ENCODE measurements at regions not wholly inside any gene's neighbourhood (a gene's known extent, or its start where the extent isn't known, plus 50 kb on each side); places are given as distances from the start of the nearest gene placed in this dataset.

- TF ChIP-seq, protein P1, sequence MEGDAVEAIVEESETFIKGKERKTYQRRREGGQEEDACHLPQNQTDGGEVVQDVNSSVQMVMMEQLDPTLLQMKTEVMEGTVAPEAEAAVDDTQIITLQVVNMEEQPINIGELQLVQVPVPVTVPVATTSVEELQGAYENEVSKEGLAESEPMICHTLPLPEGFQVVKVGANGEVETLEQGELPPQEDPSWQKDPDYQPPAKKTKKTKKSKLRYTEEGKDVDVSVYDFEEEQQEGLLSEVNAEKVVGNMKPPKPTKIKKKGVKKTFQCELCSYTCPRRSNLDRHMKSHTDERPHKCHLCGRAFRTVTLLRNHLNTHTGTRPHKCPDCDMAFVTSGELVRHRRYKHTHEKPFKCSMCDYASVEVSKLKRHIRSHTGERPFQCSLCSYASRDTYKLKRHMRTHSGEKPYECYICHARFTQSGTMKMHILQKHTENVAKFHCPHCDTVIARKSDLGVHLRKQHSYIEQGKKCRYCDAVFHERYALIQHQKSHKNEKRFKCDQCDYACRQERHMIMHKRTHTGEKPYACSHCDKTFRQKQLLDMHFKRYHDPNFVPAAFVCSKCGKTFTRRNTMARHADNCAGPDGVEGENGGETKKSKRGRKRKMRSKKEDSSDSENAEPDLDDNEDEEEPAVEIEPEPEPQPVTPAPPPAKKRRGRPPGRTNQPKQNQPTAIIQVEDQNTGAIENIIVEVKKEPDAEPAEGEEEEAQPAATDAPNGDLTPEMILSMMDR (IDR thresholded peaks at IDR 0.05), result no peak
- no peak for TF ChIP-seq EZH2 (IDR thresholded peaks at IDR 0.05)
These were observed 216.4 kb upstream of the MYT1L start for GRCh38 chr2:2547451-2547850.
